ENCODE measurements at regions not wholly inside any gene's neighbourhood (a gene's known extent, or its start where the extent isn't known, plus 50 kb on each side); places are given as distances from the start of the nearest gene placed in this dataset.

DNA sequence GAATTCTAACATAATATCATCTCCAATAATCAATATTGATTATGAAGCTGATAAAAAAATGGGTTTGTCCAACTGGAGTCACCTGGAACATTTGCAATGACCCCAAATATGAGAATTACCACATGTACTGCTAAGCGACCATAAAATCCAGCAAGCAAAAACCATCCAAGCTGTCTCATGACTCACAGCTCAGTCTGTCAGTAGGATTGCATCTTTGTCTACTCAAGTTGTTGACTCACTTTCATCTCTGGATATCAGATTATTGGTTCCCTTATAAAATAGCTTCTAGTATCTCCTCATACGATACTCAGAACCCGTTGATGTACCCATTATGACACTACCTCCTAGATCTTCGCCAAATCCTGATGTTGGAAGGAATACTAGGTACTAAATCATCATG, 209.8 kb upstream of the ATP11B start:
- Histone ChIP-seq H4K20me1 (ENCODE audit: insufficient read depth) (no peaks in the 10 kb centered on the region), H3K4me1 (ENCODE audit: insufficient read depth) (no peaks in the 10 kb centered on the region), H3F3A (ENCODE audit: insufficient read depth) (no peaks in the 10 kb centered on the region), H3K4me2 (ENCODE audit: unreplicated experiment) (no peak overlapping the region), H3K36me3 (ENCODE audit: low read depth) (no peaks in the 10 kb centered on the region), H3K9me2 (ENCODE audit: insufficient read depth) (no peaks in the 10 kb centered on the region), H3K4me3 (no peak overlapping the region), H3K79me2 (ENCODE audit: insufficient read depth) (no peaks in the 10 kb centered on the region), H3K27me3 (replicated peaks; ENCODE audit: insufficient read depth) (no peaks in the 10 kb centered on the region), H3K9ac (no peak overlapping the region), H3K27ac (no peak overlapping the region), H3K9me3 (ENCODE audit: low read depth) (no peaks in the 10 kb centered on the region), H2AFZ (no peak overlapping the region)
- TF ChIP-seq EZH2 (IDR thresholded peaks at IDR 0.05; ENCODE audit: insufficient read depth, poor library complexity, severe bottlenecking) (no peak), EZH2phosphoT487 (IDR thresholded peaks at IDR 0.05; ENCODE audit: insufficient read depth, low read depth) (no peak)
- 27 to 30% methylated on average over 4 of the region's 4 CpGs for WGBS, 2 experiments (ENCODE audit: low coverage in 1 of 2, low lambda C conversion rate in 2 of 2, missing lambda C conversion rate in 2 of 2)
- in situ Hi-C loops (cut with MboI), result no loop called here
- no peak for DNase-seq

- in situ Hi-C loops (cut with MboI), result no loop called here
- WGBS, 2 experiments (ENCODE audit: low coverage in 1 of 2, low lambda C conversion rate in 2 of 2, missing lambda C conversion rate in 2 of 2), result 34 to 37% methylated on average over 2 of the region's 2 CpGs
- DNase-seq, result no peak
These were observed 207.7 kb upstream of the ATP11B start for GRCh38 chr3:182585532-182586150.

GRCh38 chr3:182592747-182593146, 200.6 kb upstream of the ATP11B start:
- in situ Hi-C loops (cut with MboI), result no loop called here
- no peak for TF ChIP-seq EZH2 (IDR thresholded peaks at IDR 0.05; ENCODE audit: insufficient read depth, poor library complexity, severe bottlenecking)
- no peak for TF ChIP-seq EZH2phosphoT487 (IDR thresholded peaks at IDR 0.05; ENCODE audit: insufficient read depth, low read depth)
- H3K79me2 ChIP-seq (ENCODE audit: insufficient read depth), result no peaks in the 10 kb centered on the region
- H2AFZ ChIP-seq, result no peak overlapping the region
- H3K9me2 ChIP-seq (ENCODE audit: insufficient read depth), result no peaks in the 10 kb centered on the region
- 34 to 38% methylated on average over 3 of the region's 3 CpGs for WGBS, 2 experiments (ENCODE audit: low coverage in 1 of 2, low lambda C conversion rate in 2 of 2, missing lambda C conversion rate in 2 of 2)
- no peak for DNase-seq
- no peak overlapping the region for H3K4me3 ChIP-seq
- no peaks in the 10 kb centered on the region for H3K9me3 ChIP-seq (ENCODE audit: low read depth)
- no peak overlapping the region for H3K4me2 ChIP-seq (ENCODE audit: unreplicated experiment)
- H3K9ac ChIP-seq, result no peak overlapping the region
- H3F3A ChIP-seq (ENCODE audit: insufficient read depth), result no peaks in the 10 kb centered on the region
- no peaks in the 10 kb centered on the region for H3K4me1 ChIP-seq (ENCODE audit: insufficient read depth)
- H3K27me3 ChIP-seq (replicated peaks; ENCODE audit: insufficient read depth), result no peaks in the 10 kb centered on the region
- no peak overlapping the region for H3K27ac ChIP-seq
- no peaks in the 10 kb centered on the region for H3K36me3 ChIP-seq (ENCODE audit: low read depth)
- H4K20me1 ChIP-seq (ENCODE audit: insufficient read depth), result no peaks in the 10 kb centered on the region

More at GRCh38 chr3:182585532-182586150, 207.7 kb upstream of the ATP11B start:
- Histone ChIP-seq H3K27ac (no peak overlapping the region), H3K27me3 (replicated peaks; ENCODE audit: insufficient read depth) (no peaks in the 10 kb centered on the region), H2AFZ (no peak overlapping the region), H3K4me2 (ENCODE audit: unreplicated experiment) (no peak overlapping the region), H3K4me1 (ENCODE audit: insufficient read depth) (no peaks in the 10 kb centered on the region), H3K9me2 (ENCODE audit: insufficient read depth) (no peaks in the 10 kb centered on the region), H3K36me3 (ENCODE audit: low read depth) (no peaks in the 10 kb centered on the region), H3F3A (ENCODE audit: insufficient read depth) (no peaks in the 10 kb centered on the region), H3K9me3 (ENCODE audit: low read depth) (no peaks in the 10 kb centered on the region), H3K9ac (no peak overlapping the region), H3K4me3 (no peak overlapping the region), H4K20me1 (ENCODE audit: insufficient read depth) (no peaks in the 10 kb centered on the region), H3K79me2 (ENCODE audit: insufficient read depth) (no peaks in the 10 kb centered on the region)
- no peak for TF ChIP-seq EZH2phosphoT487 (IDR thresholded peaks at IDR 0.05; ENCODE audit: insufficient read depth, low read depth)
- TF ChIP-seq EZH2 (IDR thresholded peaks at IDR 0.05; ENCODE audit: insufficient read depth, poor library complexity, severe bottlenecking), result no peak

DNA sequence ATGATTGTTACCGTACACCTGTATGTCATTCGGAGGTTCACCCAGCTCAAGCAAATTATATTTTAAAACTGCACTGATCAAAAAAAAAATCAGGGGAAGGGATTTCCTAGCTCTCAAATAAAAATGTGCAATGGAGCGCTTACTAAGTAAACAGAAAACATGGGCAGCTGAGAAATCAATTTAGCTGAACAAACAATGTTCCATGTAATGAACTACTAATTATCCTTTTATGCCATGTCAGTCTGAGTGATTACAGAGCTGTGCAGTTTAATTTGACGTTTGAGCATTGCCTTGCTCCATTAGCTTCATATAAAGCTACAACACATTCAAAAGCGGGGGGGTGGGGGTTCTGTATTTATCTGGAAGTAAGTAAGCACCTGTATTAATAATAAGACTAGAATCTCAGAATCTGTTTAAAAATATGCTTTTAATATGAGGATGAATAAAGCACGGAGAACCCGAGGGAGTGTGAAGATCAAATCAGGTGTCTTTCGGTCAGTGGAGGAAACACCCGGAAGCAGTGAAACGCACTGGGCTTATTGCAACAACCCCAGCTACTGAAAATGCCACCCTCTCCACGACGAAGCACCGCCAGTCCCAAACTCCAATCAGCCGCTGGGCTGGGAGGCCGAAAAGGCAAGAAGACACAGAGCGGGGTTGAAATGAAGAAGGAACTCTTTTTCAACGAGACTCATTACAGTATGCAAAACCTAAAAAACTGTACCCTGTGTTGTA, 196.5 kb upstream of the ATP11B start:
- in situ Hi-C loops (cut with MboI), result no loop called here
- Histone ChIP-seq H3K4me2 (ENCODE audit: unreplicated experiment) (no peak overlapping the region), H3K4me1 (ENCODE audit: insufficient read depth) (no peaks in the 10 kb centered on the region), H2AFZ (no peak overlapping the region), H3F3A (ENCODE audit: insufficient read depth) (no peaks in the 10 kb centered on the region), H3K27me3 (replicated peaks; ENCODE audit: insufficient read depth) (no peaks in the 10 kb centered on the region), H3K79me2 (ENCODE audit: insufficient read depth) (no peaks in the 10 kb centered on the region), H3K9me3 (ENCODE audit: low read depth) (no peaks in the 10 kb centered on the region), H3K4me3 (no peak overlapping the region), H3K9me2 (ENCODE audit: insufficient read depth) (no peaks in the 10 kb centered on the region), H3K27ac (no peak overlapping the region), H3K9ac (no peak overlapping the region), H4K20me1 (ENCODE audit: insufficient read depth) (no peaks in the 10 kb centered on the region), H3K36me3 (ENCODE audit: low read depth) (no peaks in the 10 kb centered on the region)
- TF ChIP-seq EZH2phosphoT487 (IDR thresholded peaks at IDR 0.05; ENCODE audit: insufficient read depth, low read depth), result no peak
- TF ChIP-seq EZH2 (IDR thresholded peaks at IDR 0.05; ENCODE audit: insufficient read depth, poor library complexity, severe bottlenecking), result no peak
- DNase-seq, result no peak
- 46 to 50% methylated on average over 17 of the region's 17 CpGs for WGBS, 2 experiments (ENCODE audit: low coverage in 1 of 2, low lambda C conversion rate in 2 of 2, missing lambda C conversion rate in 2 of 2)

Data from GM23248 (cell line).